Panc1 (cell line): ENCODE measurements at regions not wholly inside any gene's neighbourhood (a gene's known extent, or its start where the extent isn't known, plus 50 kb on each side); places are given as distances from the start of the nearest gene placed in this dataset.

Source experiments
- ATAC-seq: fragments of 200-7000 bp; cut with Tn5 transposase; 2 replicates; pipeline ENCODE4 v1.9.1; 2020; ENCODE audit warnings: mild to moderate bottlenecking, moderate library complexity
- BruUV-seq: library from RNA; stranded (reverse); fragments of 400-500 nt; replicated peaks from 2 replicates; lab custom pipeline; 2021; lab: Mats Ljungman, UMichigan
- CTCF ChIA-PET: fragments of 300-600 bp; sonication (Branson Sonifier 250); formaldehyde crosslinking; loops from one replicate; lab custom pipeline; 2022; ENCODE audit warnings: antibody characterized with exemption; lab: Charles Lee
- POLR2A ChIA-PET: fragments of 300-600 bp; sonication (Branson Sonifier 250); formaldehyde crosslinking; loops from one replicate; lab custom pipeline; 2022; ENCODE audit warnings: antibody characterized with exemption; lab: Charles Lee
- DNase-seq: peaks from one replicate; pipeline ENCODE4 v3.0.0-alpha.2; 2010; ENCODE audit warnings: low read depth, low spot score
- H3K27ac ChIP-seq: 2 replicates; pipeline ENCODE4 v1.5.1; 2011; ENCODE audit warnings: mild to moderate bottlenecking, low read length, inconsistent platforms
- H3K27me3 ChIP-seq: fragments of 200-500 bp; sonication (Bioruptor generic); 2 replicates; pipeline ENCODE4 v1.6.0; 2014; ENCODE audit warnings: low read length, inconsistent platforms; ENCODE audit not compliant: control insufficient read depth, insufficient read depth
- H3K36me3 ChIP-seq: fragments of 200-500 bp; sonication (Bioruptor generic); 2 replicates; pipeline ENCODE4 v1.5.1; 2014; ENCODE audit warnings: inconsistent platforms, mild to moderate bottlenecking, low read length, moderate library complexity; ENCODE audit not compliant: control insufficient read depth, insufficient read depth
- H3K4me1 ChIP-seq: 2 replicates; pipeline ENCODE4 v1.5.1; 2011; ENCODE audit warnings: inconsistent platforms, mild to moderate bottlenecking, low read length, moderate library complexity; ENCODE audit not compliant: control insufficient read depth, insufficient read depth
- H3K4me3 ChIP-seq, 2 experiments: 2 replicates each; pipeline ENCODE4 v1.5.1; 2011 to 2012; ENCODE audit warnings: low read depth in 2 of 2, low read length in 2 of 2, mild to moderate bottlenecking in 2 of 2, inconsistent platforms in 1 of 2, moderate library complexity in 1 of 2
- H3K9me3 ChIP-seq: fragments of 200-500 bp; sonication (Bioruptor generic); 2 replicates; pipeline ENCODE4 v1.5.1; 2014; ENCODE audit warnings: low read depth, mild to moderate bottlenecking, inconsistent platforms, low read length, moderate library complexity; ENCODE audit not compliant: control insufficient read depth, insufficient read depth
- POLR2AphosphoS5 ChIP-seq: IDR thresholded peaks from 2 replicates; pipeline ENCODE4 v1.6.1; 2012; ENCODE audit warnings: mild to moderate bottlenecking, low read depth, low read length, moderate library complexity
- REST ChIP-seq, 2 experiments: IDR thresholded peaks; 2 replicates each; pipeline ENCODE4 v1.6.1; 2011 to 2012; ENCODE audit warnings: low read depth in 2 of 2, control low read depth in 1 of 2, low read length in 1 of 2, mild to moderate bottlenecking in 1 of 2, moderate library complexity in 1 of 2; ENCODE audit not compliant: insufficient read depth in 1 of 2
- SIN3A ChIP-seq: IDR thresholded peaks from 2 replicates; pipeline ENCODE4 v1.6.1; 2012; ENCODE audit warnings: low read depth, mild to moderate bottlenecking, low read length, moderate library complexity, borderline replicate concordance; ENCODE audit not compliant: insufficient read depth
- TCF7L2 ChIP-seq: IDR thresholded peaks from 2 replicates; pipeline ENCODE4 v1.6.1; 2011; ENCODE audit warnings: mild to moderate bottlenecking, low read depth, low read length, inconsistent platforms
- in situ Hi-C: cut with HindIII; loops from 2 replicates; pipeline ENCODE4 v1.10.0; 2016; ENCODE audit warnings: low sequenced_read_pairs, low pct_unique_long_range_greater_than_20kb
- intact Hi-C: fragments of 100-400 bp; cut with micrococcal nuclease; formaldehyde crosslinking; loops from one replicate; pipeline ENCODE4 v1.10.0; 2022; ENCODE audit not compliant: unreplicated experiment
- TF ChIP-seq, protein P1 (sequence below): fragments of 450-650 bp; IDR thresholded peaks from 2 replicates; pipeline ENCODE4 v1.5.1; 2017; ENCODE audit warnings: mild to moderate bottlenecking

GRCh38 chr13:79810018-79810417, 329.1 kb downstream of the NDFIP2 start:
- H3K4me1 ChIP-seq: peaks cover 7% of the 10 kb centered on the region; the same call in 1 of the 2 replicates
- H3K27ac ChIP-seq: peak overlapping the region; percentile 71
- BruUV-seq: no TSS peak
- in situ Hi-C loops: no loop called here
- DNase-seq: no peak
- POLR2A ChIA-PET: interaction anchor here (0.6 to 0.7 kb wide), 2 partner anchors 72 to 151 kb away, joined by 3 to 4 read pairs; no protein-coding TSS in a partner anchor
- intact Hi-C loops: no loop called here
- H3K4me3 ChIP-seq: no peak overlapping the region
- no peak for TF ChIP-seq TCF7L2
- TF ChIP-seq SIN3A: no peak
- TF ChIP-seq, protein P1, sequence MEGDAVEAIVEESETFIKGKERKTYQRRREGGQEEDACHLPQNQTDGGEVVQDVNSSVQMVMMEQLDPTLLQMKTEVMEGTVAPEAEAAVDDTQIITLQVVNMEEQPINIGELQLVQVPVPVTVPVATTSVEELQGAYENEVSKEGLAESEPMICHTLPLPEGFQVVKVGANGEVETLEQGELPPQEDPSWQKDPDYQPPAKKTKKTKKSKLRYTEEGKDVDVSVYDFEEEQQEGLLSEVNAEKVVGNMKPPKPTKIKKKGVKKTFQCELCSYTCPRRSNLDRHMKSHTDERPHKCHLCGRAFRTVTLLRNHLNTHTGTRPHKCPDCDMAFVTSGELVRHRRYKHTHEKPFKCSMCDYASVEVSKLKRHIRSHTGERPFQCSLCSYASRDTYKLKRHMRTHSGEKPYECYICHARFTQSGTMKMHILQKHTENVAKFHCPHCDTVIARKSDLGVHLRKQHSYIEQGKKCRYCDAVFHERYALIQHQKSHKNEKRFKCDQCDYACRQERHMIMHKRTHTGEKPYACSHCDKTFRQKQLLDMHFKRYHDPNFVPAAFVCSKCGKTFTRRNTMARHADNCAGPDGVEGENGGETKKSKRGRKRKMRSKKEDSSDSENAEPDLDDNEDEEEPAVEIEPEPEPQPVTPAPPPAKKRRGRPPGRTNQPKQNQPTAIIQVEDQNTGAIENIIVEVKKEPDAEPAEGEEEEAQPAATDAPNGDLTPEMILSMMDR: no peak
- TF ChIP-seq REST (IDR thresholded peaks at IDR 0.05; ENCODE audit: insufficient read depth in 1 of 2, low read depth in 2 of 2, low read length in 1 of 2): no peak
- no peak for TF ChIP-seq POLR2AphosphoS5
- no peaks in the 10 kb centered on the region for H3K27me3 ChIP-seq
- CTCF ChIA-PET: no interaction called here
- ATAC-seq: no peak
- H3K9me3 ChIP-seq: no peaks in the 10 kb centered on the region
- no peaks in the 10 kb centered on the region for H3K36me3 ChIP-seq

GRCh38 chr13:79808475-79808874, 327.5 kb downstream of the NDFIP2 start:
- Histone ChIP-seq H3K4me1 (peaks cover 11% of the 10 kb centered on the region; the same call in 1 of the 2 replicates), H3K36me3 (no peaks in the 10 kb centered on the region), H3K4me3 (no peak overlapping the region), H3K27ac (no peak overlapping the region), H3K27me3 (no peaks in the 10 kb centered on the region), H3K9me3 (no peaks in the 10 kb centered on the region)
- ChIA-PET POLR2A (no interaction called here), CTCF (no interaction called here)
- TF ChIP-seq POLR2AphosphoS5 (no peak), TCF7L2 (no peak), REST (IDR thresholded peaks at IDR 0.05; ENCODE audit: insufficient read depth in 1 of 2, low read depth in 2 of 2, low read length in 1 of 2) (no peak), SIN3A (no peak)
- TF ChIP-seq, protein P1: no peak
- BruUV-seq: no TSS peak
- ATAC-seq (no peak), DNase-seq (no peak)
- intact Hi-C loops: no loop called here
- in situ Hi-C loops: no loop called here
